SK-N-MC (cell line): ENCODE measurements at regions not wholly inside any gene's neighbourhood (a gene's known extent, or its start where the extent isn't known, plus 50 kb on each side); places are given as distances from the start of the nearest gene placed in this dataset.

Experiments
- EZH2 ChIP-seq: fragments of 200-600 bp; sonication (generic); IDR thresholded peaks from one replicate; pipeline ENCODE4 v1.6.1; 2017; ENCODE audit warnings: antibody characterized with exemption
- POLR2AphosphoS5 ChIP-seq: IDR thresholded peaks from 2 replicates; pipeline ENCODE4 v1.6.1; 2012; ENCODE audit warnings: mild to moderate bottlenecking, low read depth, low read length, borderline replicate concordance

DNA sequence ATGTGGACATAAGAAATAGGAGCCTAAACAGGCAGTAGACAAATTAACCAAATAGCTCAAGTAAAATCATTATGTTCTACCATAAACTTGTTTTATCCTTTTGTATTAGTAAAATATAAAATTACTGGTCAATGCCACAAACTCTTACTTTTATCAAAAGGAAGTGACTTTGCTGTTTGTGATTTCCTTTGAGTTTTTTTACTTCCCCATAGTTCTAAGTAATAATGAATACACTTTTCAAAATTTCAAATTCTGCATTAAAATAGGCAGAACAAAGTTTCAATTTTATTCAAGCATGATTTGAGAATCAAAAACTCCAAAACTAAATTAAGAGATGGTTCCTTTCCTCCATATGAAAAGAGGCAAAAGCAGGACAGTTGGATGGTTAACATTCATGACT lies 139.7 kb upstream of the ABCB5 start:
- TF ChIP-seq POLR2AphosphoS5 (no peak), EZH2 (no peak)
